ENCODE measurements at regions not wholly inside any gene's neighbourhood (a gene's known extent, or its start where the extent isn't known, plus 50 kb on each side); places are given as distances from the start of the nearest gene placed in this dataset.

- FAIRE-seq = no peak
Measured at GRCh38 chr13:30151388-30151787, 156.0 kb downstream of the KATNAL1 start.

GRCh38 chr13:30149248-30149647 is 158.1 kb downstream of the KATNAL1 start:
- FAIRE-seq (no peak), DNase-seq (ENCODE audit: low spot score) (no peak)

More at GRCh38 chr13:30151388-30151787, 156.0 kb downstream of the KATNAL1 start:
- no peak for DNase-seq (ENCODE audit: low spot score)

- no peak for DNase-seq (ENCODE audit: low spot score)
- FAIRE-seq = no peak
Measured at GRCh38 chr13:30148786-30149185, 158.6 kb downstream of the KATNAL1 start.

- FAIRE-seq = no peak
Measured at GRCh38 chr13:30148171-30148754, 159.1 kb downstream of the KATNAL1 start.

GRCh38 chr13:30147421-30147820 is 159.9 kb downstream of the KATNAL1 start:
- DNase-seq (ENCODE audit: low spot score) (no peak), FAIRE-seq (no peak)

More at GRCh38 chr13:30148171-30148754, 159.1 kb downstream of the KATNAL1 start:
- DNase-seq (ENCODE audit: low spot score) = no peak

- DNase-seq (ENCODE audit: low spot score) (no peak), FAIRE-seq (no peak)
Measured at GRCh38 chr13:30147015-30147414, 160.3 kb downstream of the KATNAL1 start.

- no peak for FAIRE-seq
- no peak for DNase-seq (ENCODE audit: low spot score)
Measured at GRCh38 chr13:30145709-30146367, 161.5 kb downstream of the KATNAL1 start.

- FAIRE-seq = no peak
- no peak for DNase-seq (ENCODE audit: low spot score)
Measured at GRCh38 chr13:30143666-30144400, 163.5 kb downstream of the KATNAL1 start.

GRCh38 chr13:30142486-30143211 is 164.7 kb downstream of the KATNAL1 start:
- FAIRE-seq (no peak), DNase-seq (ENCODE audit: low spot score) (peak; percentile 79)

- DNase-seq (ENCODE audit: low spot score) = no peak
- FAIRE-seq = no peak
Measured at GRCh38 chr13:30141775-30142485, 165.4 kb downstream of the KATNAL1 start.

- FAIRE-seq (no peak), DNase-seq (ENCODE audit: low spot score) (no peak)
Measured at GRCh38 chr13:30140973-30141372, 166.4 kb downstream of the KATNAL1 start.

- FAIRE-seq (no peak), DNase-seq (ENCODE audit: low spot score) (no peak)
Measured at GRCh38 chr13:30138511-30138910, 168.8 kb downstream of the KATNAL1 start.

- DNase-seq (ENCODE audit: low spot score) (no peak), FAIRE-seq (no peak)
Measured at GRCh38 chr13:30135868-30136267, 171.5 kb downstream of the KATNAL1 start.

- FAIRE-seq = no peak
- no peak for DNase-seq (ENCODE audit: low spot score)
Measured at GRCh38 chr13:30135351-30135750, 172.0 kb downstream of the KATNAL1 start.

GRCh38 chr13:30134578-30134977 is 172.8 kb downstream of the KATNAL1 start:
- DNase-seq (ENCODE audit: low spot score) (no peak), FAIRE-seq (no peak)

- FAIRE-seq (no peak), DNase-seq (ENCODE audit: low spot score) (no peak)
Measured at GRCh38 chr13:30133996-30134395, 173.4 kb downstream of the KATNAL1 start.

- no peak for DNase-seq (ENCODE audit: low spot score)
- no peak for FAIRE-seq
Measured at GRCh38 chr13:30133554-30133912, 173.8 kb downstream of the KATNAL1 start.

GRCh38 chr13:30132623-30133553 is 174.5 kb downstream of the KATNAL1 start:
- no peak for FAIRE-seq

GRCh38 chr13:30129411-30129810 is 177.9 kb downstream of the KATNAL1 start:
- DNase-seq (ENCODE audit: low spot score) (no peak), FAIRE-seq (no peak)

More at GRCh38 chr13:30132623-30133553, 174.5 kb downstream of the KATNAL1 start:
- peak; percentile 81 for DNase-seq (ENCODE audit: low spot score)

GRCh38 chr13:30128591-30128990 is 178.8 kb downstream of the KATNAL1 start:
- FAIRE-seq = no peak

More at GRCh38 chr13:30128591-30128990, 178.8 kb downstream of the KATNAL1 start:
- DNase-seq (ENCODE audit: low spot score) = no peak

Measured in urothelium cell line (cell line).